VCaP (cell line): ENCODE measurements at regions not wholly inside any gene's neighbourhood (a gene's known extent, or its start where the extent isn't known, plus 50 kb on each side); places are given as distances from the start of the nearest gene placed in this dataset.

Experiments
- H3K27ac ChIP-seq: fragments of 450-650 bp; 2 replicates; pipeline ENCODE4 v1.5.1; 2017
- CTCF ChIP-seq: fragments of 450-650 bp; conservative IDR thresholded peaks from 2 replicates; pipeline ENCODE4 v1.5.1; 2017; ENCODE audit warnings: mild to moderate bottlenecking, moderate library complexity

- no peak for TF ChIP-seq CTCF
- H3K27ac ChIP-seq, result no peak overlapping the region
Observed at GRCh38 chr7:3119963-3120362, 76.3 kb upstream of the CARD11 start.

GRCh38 chr7:3120513-3120912, 76.8 kb upstream of the CARD11 start:
- TF ChIP-seq CTCF, result no peak
- no peak overlapping the region for H3K27ac ChIP-seq

- TF ChIP-seq CTCF, result no peak
- no peak overlapping the region for H3K27ac ChIP-seq
Observed at GRCh38 chr7:3128857-3129490, 85.3 kb upstream of the CARD11 start.

GRCh38 chr7:3133811-3134385, 90.2 kb upstream of the CARD11 start:
- no peak for TF ChIP-seq CTCF
- H3K27ac ChIP-seq, result no peak overlapping the region

GRCh38 chr7:3134745-3135144, 91.1 kb upstream of the CARD11 start:
- TF ChIP-seq CTCF, result no peak
- H3K27ac ChIP-seq, result no peak overlapping the region

- H3K27ac ChIP-seq, result no peak overlapping the region
- TF ChIP-seq CTCF, result no peak
Observed at GRCh38 chr7:3135626-3136025, 92.0 kb upstream of the CARD11 start.

GRCh38 chr7:3138206-3138605, 94.5 kb upstream of the CARD11 start:
- no peak overlapping the region for H3K27ac ChIP-seq
- no peak for TF ChIP-seq CTCF
